HS-5 (cell line): ENCODE measurements at regions not wholly inside any gene's neighbourhood (a gene's known extent, or its start where the extent isn't known, plus 50 kb on each side); places are given as distances from the start of the nearest gene placed in this dataset.

Experiments
- DNase-seq: peaks from one replicate; pipeline ENCODE4 v3.0.0-alpha.2; 2012; ENCODE audit warnings: low read depth

DNA sequence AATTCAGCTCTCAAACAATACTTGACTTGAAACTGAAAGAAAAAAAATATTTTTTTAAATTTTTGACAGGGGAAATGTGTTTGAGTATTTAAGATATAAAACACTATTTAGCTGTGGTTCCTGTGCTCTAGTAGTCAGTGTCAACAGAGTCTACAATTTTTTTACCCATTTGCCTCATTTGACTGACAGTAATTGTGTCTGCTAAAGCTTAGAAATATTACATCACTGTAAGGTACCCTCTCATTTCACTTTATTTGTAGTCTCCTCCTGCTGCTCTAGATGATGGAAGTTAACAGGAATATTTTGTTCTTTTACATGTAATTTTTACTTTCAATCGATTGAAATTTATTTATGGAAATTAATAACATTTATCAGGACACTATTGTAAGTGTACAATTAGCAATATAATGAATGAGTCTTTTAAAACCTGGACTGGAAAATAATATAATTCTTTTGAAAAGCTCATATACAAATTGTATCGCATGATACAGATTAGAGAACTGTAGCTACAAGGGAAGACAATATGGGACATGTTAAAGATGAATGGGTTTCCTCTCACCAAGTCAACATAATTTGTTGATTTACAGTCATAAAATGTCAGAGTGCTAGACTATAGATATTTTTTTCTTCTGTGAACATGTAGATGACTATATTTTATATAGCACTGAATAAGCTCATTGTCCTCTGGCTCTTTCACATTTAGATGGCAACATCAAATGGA is 1186.5 kb upstream of the ADGRL3 start:
- no peak for DNase-seq

DNA sequence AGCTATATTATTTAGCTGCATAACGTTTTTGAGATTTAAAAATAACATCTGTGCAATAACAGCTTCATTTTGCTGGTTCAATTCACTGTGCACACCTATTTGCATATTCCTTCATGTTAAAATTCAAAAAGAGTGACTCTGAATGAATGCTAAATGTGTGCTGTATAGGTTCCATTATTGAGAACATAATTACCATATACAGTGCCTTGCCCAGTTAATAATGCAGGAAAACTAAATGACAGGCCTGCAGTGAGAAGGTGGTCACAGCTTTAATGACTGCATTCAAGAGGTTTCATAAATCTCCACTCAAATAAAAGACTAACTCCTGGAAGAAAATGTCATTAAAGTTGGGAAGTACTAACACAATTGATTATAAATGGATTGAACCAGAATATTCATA is 1183.2 kb upstream of the ADGRL3 start:
- DNase-seq: no peak

DNA sequence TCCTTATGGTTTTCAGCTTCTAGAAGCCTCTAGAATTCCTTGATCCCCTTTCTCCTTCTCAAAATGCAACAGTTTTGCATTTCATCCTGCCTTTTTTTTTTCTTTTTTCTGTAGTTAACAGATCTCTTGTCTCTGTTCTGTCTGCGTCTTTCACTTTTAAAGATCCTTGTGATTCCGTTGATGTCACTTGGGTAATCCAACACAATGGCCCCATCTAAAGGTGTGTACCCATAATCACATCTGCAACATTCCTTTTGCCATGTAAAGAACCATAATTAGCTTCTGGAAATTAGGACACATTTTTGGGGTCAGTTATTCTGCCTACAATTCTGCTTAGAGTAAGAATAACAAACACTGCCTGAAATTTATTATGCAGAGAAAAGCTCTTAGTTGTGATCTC is 1180.9 kb upstream of the ADGRL3 start:
- DNase-seq: no peak

DNA sequence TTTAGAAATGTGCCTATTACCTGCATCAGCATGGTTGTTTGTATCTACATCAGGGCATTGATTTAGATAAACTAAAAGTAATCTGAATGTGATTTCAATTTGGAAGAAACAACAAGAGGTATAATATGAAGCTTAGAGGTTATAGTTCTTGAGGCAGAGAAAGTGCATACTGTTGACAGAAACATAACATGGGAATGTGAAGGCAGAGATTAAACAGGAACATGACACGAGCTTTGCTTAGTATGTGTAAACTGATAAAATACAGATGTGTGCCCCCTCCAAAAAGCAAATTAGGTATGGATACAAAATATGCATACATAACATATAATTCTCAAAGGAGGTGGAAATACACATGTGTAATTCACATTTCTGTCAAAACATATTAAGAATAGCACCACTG is 1180.2 kb upstream of the ADGRL3 start:
- no peak for DNase-seq

DNA sequence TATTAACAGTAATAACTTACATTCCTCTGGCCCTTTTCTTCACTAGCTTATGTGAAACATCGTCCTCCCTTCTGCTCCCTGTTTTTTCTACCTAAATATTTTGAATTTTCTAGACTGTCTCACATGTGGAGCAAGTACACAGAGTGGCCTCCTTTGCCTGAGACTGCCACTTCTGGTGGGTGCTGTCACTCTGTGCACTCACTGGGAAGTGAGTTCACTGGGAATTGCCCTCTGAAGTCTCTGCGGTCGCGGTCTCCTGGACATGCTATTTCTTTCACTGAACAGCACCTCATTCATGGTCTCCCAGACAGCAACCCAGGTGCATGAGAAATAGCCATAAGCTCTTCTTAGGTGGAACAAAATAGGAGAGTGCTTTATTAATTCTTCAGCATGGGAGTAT is 1179.7 kb upstream of the ADGRL3 start:
- no peak for DNase-seq

DNA sequence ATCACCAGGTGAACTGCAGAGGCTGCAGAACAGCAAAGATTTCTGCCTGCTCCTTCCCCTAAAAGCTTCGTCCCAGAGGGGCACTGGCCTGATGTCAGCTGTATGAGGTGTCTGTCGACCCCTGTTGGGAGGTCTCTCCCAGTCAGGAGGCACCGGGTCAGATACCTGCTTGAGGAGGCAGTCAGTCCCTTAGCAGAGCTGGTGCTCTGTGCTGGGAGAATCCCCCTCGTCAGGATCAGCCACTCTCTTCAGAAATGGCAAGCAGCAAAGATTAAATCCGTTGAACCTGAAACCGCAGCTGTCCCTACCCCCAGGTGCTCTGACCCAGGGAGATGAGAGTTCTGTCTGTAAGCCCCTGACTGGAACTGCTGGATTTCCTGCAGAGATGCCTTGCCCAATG is 1166.3 kb upstream of the ADGRL3 start:
- DNase-seq: no peak

DNA sequence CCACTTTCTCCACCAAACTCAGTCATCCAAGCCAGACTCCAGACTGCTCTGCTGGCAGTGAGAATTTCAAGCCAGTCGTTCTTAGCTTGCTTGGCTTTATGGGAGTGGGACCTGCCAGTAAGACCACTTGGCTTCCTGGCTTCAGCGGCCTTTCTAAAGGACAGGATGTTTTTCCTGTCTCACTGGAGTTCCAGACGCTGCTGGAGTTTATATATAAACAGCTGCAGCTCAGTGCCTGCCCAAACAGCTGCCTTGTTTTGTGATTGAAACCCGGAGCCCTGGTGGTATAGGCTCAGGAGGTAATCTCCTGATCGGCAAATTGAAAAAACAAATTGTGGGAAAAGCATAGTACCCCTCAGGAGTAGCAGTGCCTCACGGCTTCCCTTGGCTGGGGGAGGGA is 1165.8 kb upstream of the ADGRL3 start:
- DNase-seq: no peak

DNA sequence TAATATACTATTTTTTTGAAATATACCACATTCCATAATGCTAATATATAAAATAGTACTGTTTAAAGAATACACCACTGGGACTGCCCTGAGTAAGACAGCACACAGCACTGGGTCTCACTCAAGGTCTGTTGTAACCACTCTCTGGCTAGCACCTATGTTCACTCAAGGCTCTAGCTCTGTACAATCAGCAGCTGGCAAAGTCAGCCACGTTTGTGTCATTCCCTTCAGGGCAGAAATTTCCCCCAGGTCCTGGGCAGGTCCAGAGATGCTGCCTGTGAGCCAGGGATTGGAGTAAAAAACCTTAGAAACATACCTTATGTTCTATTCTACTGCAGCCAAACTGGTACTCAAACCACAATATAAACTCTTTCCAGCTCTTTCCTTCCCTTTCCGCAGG is 1160.2 kb upstream of the ADGRL3 start:
- DNase-seq: no peak

DNA sequence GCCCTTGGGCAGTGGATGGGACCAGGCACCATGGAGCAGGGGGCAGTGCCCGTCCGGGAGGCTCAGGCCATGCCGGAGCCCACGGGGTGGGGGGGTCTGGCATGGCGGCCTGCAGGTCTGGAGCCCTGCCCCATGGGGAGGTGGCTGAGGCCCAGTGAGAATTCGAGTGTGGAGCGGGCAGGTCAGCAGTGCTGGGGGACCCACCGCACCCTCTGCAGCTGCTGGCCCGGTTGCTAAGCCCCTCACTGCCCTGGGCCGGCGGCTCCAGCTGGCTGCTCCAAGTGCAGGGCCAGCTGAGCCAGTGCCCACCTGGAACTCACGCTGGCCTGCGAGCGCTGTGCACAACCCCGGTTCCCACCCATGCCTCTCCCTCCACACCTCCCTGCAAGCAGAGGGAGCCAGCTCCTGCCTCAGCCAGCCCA is 1157.9 kb upstream of the ADGRL3 start:
- no peak for DNase-seq

DNA sequence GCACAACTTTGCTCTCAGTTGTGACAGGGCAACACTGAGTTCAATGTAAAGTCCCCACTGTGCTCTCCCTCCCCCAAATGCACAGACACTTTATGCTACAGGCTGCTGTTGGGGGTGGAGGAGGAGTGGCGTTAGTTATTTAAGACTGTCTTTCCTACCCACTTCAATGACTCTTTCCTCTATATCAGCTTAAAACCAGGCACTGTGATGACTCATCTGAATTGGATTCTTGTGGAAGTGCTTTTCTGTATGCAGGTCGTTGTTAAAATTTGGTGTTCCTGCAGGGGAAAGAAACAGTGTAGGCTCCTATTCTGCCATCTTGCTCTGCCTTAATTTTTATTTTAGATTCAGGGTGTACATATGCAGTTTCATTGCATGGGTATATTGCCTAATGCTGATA is 1157.2 kb upstream of the ADGRL3 start:
- DNase-seq: peak; percentile 6

DNA sequence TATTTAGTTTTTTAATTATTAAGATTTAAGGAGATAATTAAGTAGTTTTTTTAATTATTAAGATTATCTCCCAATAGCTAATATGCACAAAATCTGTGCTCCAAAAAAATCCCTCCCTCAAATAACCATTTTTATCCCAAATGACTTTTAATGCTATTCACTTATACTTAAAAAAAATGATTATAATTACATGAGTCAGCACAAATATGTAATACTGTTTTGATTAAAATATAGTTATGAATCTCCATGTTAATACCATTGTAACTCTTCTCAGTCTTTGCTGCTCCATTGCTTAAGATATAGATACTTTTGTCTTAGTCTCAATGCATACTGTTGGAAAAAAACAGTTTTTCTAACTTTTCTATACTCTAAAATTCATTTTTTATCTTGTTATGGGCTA is 1121.1 kb upstream of the ADGRL3 start:
- DNase-seq: no peak

DNA sequence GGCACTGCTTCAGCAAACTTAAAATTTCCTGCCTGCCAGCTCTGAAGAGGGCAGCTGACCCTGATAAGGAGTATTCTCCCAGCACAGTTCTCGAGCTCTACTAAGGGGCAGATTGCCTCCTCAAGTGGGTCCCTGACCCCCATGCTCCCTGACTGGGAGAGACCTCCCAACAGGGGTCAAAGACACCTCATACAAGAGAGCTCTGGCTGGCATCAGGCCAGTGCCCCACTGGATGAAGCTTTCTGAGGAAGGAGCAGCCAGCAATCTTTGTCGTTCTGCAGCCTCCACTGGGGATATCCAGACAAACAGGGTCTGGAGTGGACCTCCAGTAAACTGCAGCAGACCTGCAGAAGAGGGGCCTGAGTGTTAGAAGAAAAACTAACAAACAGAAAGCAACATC is 1118.3 kb upstream of the ADGRL3 start:
- no peak for DNase-seq

DNA sequence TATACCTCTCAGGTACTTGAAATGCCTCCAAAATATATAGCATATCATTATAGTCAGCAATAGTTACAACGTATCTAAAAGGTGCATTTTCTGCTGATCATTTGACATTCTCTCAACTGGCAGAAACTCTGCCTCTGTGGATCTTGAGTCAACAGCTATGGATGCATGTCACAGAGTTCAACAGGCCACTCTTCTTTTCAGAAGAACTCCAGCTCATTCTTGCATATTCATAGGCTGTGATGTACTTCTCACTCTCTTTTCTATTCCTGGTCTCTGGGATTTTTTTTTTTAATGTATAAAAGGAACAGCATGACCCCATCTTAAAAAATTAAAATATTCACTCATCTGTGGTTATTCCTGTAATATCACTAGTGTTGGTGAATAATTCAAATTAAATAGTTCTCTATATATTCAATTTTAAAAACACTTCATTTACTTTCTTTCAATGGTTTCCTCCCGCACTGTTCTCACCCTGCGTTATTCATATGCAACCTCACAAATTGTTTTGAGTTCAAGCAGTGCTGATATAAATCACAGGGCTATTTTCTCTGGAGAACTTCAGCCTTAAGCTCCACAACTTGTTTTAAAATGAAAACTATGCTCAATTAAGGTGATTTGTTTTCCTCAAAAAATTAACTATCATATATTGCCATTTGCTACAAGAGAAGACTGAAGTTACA is 1111.2 kb upstream of the ADGRL3 start:
- DNase-seq: no peak

DNA sequence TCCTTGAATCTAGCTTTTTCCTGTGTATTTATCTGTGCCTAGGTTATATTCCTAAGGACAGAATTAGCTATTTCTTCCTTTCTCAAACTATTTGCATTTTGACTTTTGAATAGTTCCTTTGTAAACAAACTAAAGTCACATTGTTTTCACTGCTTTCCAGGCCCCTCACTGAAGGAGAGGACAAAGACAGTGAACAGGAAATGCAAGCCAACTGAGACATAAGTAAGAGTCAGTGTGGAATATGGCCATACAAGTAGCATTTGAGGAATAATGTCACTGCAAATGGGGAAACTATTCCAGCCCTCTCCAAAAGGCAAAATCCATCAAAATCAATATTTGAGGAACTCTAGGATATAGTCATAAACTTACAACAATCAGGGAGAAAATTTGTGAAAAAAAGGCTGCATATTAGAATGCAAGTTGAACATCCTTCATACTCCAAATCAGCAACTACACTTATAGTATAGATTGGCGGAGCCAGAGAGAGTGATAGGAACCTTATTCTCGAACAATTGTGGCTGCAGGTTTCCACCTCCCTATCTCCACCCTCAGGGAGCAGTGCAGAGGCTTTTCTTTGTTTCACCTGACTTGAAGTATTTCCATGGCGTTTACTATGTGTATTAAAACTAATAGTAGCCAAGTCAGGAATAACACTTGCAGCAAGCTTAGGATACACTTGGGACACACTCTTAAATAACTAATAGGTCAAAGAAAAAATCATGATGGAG is 1110.4 kb upstream of the ADGRL3 start:
- no peak for DNase-seq

DNA sequence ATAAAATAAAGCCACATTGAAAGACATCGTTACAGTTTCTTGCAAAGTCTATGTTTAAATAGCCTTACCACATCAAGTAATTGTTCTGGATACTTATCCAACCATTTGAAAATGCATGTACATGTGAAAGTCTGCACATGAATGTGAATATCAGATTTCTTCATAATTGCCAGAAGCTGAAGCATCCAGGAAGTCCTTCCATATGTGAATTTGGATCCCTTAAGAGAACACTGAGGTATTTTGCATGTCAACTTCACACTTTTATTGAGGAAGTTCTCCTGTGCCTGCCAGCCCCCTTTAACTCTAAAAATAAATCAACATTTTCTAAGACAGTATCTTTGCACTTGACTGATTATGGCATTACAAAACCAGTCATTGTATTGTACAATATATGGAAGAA is 1103.5 kb upstream of the ADGRL3 start:
- DNase-seq: no peak

DNA sequence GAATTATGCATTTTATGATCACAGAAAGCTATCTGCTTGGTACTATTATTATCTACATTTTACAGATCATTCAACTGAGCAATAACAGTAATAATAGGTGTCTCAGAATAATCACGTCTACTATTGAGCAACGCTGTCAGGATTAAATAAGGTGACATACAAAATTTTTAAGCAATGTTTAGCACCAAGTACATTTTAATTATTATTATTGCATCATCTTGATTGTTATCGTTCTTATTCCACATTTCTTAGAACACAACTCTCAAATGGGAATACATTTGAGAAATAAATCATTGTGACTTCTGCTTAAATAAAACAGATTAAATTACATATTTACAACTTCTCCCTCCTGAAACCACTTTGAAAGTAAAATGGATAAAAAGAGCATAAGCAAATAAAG is 1083.5 kb upstream of the ADGRL3 start:
- no peak for DNase-seq

DNA sequence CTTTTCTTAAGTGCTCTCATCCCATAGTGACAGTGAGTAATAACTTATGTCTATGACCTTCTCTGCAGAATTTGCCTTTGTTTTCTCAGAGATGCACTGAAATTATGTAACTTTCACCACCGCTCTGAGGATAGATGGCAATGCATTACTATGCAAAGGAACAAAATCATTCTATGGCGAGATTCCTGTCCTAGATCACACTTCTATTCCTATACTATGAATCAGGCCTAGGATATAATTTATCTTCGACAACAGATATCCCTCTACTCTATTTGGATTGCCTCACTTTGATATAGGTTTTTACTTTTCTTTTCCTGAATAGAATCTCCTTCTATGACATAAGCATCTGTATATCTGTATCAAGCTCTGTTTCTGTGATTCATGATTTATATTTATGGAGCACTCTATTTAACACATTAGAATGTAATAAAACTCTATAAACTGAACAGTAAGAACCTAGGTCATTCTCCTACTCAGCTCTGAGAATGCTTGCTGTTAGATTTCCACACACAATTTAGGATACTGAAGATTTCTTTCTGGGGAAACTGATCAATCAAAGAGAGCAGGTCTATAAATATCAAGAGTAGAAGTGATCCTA is 1082.3 kb upstream of the ADGRL3 start:
- DNase-seq: no peak

DNA sequence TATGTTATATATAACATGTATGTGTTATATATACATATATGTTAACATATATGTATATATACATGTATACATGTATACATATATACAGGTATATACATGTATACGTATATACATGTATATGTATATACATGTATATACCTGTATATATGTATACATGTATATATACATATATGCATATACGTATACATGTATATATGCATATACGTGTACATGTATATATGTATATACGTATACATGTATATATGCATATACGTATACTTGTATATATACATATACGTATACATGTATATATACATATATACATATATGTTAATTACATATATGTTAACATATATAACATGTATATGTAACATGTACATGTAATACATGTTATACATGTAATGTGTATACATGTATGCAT is 1077.3 kb upstream of the ADGRL3 start:
- no peak for DNase-seq

DNA sequence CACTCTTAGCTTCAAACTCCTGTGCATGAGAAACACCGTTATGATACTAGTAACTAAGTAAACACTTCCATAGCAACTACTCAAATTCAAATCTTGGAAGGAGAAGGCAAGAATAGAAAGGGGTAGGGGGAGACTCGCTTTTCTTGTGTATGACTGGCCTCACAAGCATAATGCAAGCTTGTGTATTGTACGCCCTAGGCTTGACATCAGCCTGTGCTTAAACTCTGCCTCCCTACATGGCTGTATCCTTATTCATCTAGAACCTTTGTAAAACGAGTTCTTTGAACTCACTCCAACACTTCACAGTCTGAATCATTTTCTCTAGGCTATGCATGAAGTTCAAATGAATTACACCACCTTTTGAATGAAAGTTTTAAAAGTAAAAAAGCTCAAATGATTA is 1071.2 kb upstream of the ADGRL3 start:
- no peak for DNase-seq

DNA sequence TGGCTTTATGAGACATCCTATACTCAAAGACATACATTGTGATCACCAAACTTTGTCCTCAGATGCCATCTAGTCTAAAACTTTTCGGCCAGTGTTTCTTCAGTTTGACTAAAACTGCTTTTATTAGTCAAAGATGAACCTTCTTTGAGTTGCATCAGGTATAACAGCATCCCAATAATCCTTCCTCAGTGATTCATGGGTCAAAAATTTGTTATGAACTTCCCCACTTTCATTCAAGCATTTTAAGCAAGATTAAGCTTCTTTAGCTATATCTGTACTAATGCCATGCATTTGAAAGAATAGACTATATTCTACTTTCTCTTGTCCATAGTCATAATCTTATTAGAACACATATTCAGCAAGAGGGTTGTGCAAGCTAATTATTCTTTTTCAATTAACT is 1070.4 kb upstream of the ADGRL3 start:
- no peak for DNase-seq

DNA sequence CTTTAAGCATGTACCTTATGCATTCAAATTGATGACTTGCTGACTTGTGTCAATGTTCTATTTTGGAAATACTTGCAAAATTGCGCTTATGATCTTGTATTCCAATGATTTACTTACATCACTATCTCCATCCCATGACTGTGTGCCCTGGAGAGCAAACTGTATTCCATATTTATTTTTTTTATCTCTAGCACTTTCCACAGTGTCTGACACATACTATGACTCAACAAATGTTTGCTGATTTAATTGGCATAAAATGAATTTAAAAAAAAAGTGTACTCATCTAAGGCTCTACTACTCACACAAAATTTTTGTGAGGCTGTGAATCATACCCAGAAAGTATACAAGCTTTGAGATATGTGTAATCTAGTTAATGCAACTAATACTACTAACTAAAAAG is 1066.8 kb upstream of the ADGRL3 start:
- peak; percentile 56 for DNase-seq

DNA sequence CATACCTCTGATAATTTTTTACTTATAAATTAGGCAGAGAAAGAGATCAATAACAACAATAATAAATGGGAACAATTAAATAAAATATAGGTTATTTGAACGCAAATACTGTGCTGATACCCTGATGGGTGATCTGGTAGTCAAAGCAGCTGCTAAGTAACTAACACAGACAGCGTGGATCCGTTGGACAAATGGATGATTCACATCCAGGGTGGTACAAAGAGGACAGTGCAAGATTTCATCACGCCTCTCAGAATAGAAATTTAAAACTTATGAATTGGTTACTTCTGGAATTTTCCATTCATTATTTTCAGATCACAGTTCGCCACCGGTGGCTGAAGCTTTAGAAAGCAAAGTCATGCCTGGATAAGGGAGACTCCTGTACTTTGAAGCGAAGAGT is 1066.0 kb upstream of the ADGRL3 start:
- DNase-seq: no peak

DNA sequence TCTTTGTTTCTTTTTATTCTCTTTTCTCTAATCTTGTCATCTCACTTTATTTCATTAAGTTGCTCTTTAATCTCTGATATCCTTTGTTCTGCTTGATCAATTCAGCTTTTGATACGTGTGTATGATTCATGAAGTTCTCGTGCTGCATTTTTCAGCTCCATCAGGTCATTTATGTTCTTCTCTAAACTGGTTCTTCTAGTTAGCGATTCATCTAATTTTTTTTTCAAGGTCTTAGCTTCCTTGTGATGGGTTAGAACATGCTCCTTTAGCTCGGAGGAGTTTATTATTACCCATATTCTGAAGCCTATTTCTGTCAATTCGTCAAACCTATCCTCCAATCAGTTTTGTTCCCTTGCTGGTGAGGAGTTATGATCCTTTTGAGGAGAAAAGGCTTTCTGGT is 1045.0 kb upstream of the ADGRL3 start:
- DNase-seq: no peak
